Endodermal cell (in vitro differentiated cells): ENCODE measurements at regions not wholly inside any gene's neighbourhood (a gene's known extent, or its start where the extent isn't known, plus 50 kb on each side); places are given as distances from the start of the nearest gene placed in this dataset.

Source experiments
- DNase-seq: peaks from one replicate; pipeline ENCODE4 v3.0.0-alpha.2; 2017
- H3K27ac ChIP-seq: 2 replicates; pipeline ENCODE4 v1.5.1; 2013; ENCODE audit warnings: mild to moderate bottlenecking, low read depth, low read length, moderate library complexity
- H3K27me3 ChIP-seq: 2 replicates; pipeline ENCODE4 v1.6.1; 2013; ENCODE audit warnings: mild to moderate bottlenecking, low read length, moderate library complexity; ENCODE audit not compliant: insufficient read depth, control insufficient read depth, poor library complexity, severe bottlenecking
- H3K36me3 ChIP-seq: 2 replicates; pipeline ENCODE4 v1.7.0; 2013; ENCODE audit warnings: mild to moderate bottlenecking, low read length, moderate library complexity; ENCODE audit not compliant: control insufficient read depth, insufficient read depth
- H3K4me1 ChIP-seq: one replicate; pipeline ENCODE4 v1.7.0; 2013; ENCODE audit warnings: low read length; ENCODE audit not compliant: control insufficient read depth, insufficient read depth
- H3K4me3 ChIP-seq: 2 replicates; pipeline ENCODE4 v1.5.1; 2013; ENCODE audit warnings: mild to moderate bottlenecking, low read length, moderate library complexity
- H3K9ac ChIP-seq: 2 replicates; pipeline ENCODE4 v1.6.1; 2013; ENCODE audit warnings: mild to moderate bottlenecking, low read length, moderate library complexity; ENCODE audit not compliant: poor library complexity, severe bottlenecking; ENCODE audit errors: extremely low read depth
- H3K9me3 ChIP-seq: 2 replicates; pipeline ENCODE4 v1.6.1; 2013; ENCODE audit warnings: mild to moderate bottlenecking, low read length, moderate library complexity; ENCODE audit not compliant: control insufficient read depth
- H3K27ac Mint-ChIP-seq: 2 replicates; pipeline ENCODE4 v1.8.0; 2020; ENCODE audit warnings: mixed read lengths
- H3K27me3 Mint-ChIP-seq: 2 replicates; pipeline ENCODE4 v1.8.0; 2021; ENCODE audit warnings: mild to moderate bottlenecking, mixed read lengths; ENCODE audit not compliant: insufficient read depth
- H3K36me3 Mint-ChIP-seq: 2 replicates; pipeline ENCODE4 v1.8.0; 2020; ENCODE audit warnings: low read depth, mixed read lengths
- H3K4me1 Mint-ChIP-seq: 2 replicates; pipeline ENCODE4 v1.8.0; 2020; ENCODE audit warnings: mixed read lengths
- H3K4me3 Mint-ChIP-seq: 2 replicates; pipeline ENCODE4 v1.8.0; 2020; ENCODE audit warnings: mild to moderate bottlenecking, moderate library complexity, mixed read lengths
- H3K9me3 Mint-ChIP-seq: 2 replicates; pipeline ENCODE4 v1.8.0; 2020; ENCODE audit warnings: mild to moderate bottlenecking, mixed read lengths
- CTCF ChIP-seq: fragments of 200-600 bp; sonication (generic); conservative IDR thresholded peaks from 2 replicates; pipeline ENCODE4 v1.5.0; 2021; ENCODE audit warnings: antibody characterized with exemption, mild to moderate bottlenecking
- WGBS, 2 experiments: methylation state at CpG; one replicate each; pipeline versions ENCODE4 v1.1.5 to v1.1.7; 2013; ENCODE audit warnings: missing lambda C conversion rate in 2 of 2, mixed read lengths in 1 of 2; ENCODE audit not compliant: insufficient coverage in 1 of 2, insufficient read length in 1 of 2; 5-methylcytosine and 5-hydroxymethylcytosine counted together

- Mint-ChIP-seq H3K9me3 (no peaks in the 10 kb centered on the region), H3K4me1 (no peaks in the 10 kb centered on the region), H3K27me3 (peaks cover 7% of the 10 kb centered on the region), H3K4me3 (no peak overlapping the region), H3K36me3 (no peaks in the 10 kb centered on the region), H3K27ac (no peak overlapping the region)
- H3K9ac ChIP-seq, result no peak overlapping the region
- WGBS, 2 experiments, result 67 to 95% methylated on average over 1 of the region's 1 CpG
- no peak for DNase-seq
- H3K27ac ChIP-seq, result no peak overlapping the region
- no peaks in the 10 kb centered on the region for H3K9me3 ChIP-seq
- H3K36me3 ChIP-seq, result no peaks in the 10 kb centered on the region
- no peaks in the 10 kb centered on the region for H3K27me3 ChIP-seq
- no peaks in the 10 kb centered on the region for H3K4me1 ChIP-seq
- no peak for TF ChIP-seq CTCF
- H3K4me3 ChIP-seq, result no peak overlapping the region
Measured at GRCh38 chr15:81056304-81056703, 55.6 kb downstream of the TLNRD1 start.

- 80 to 83% methylated on average over 1 to 2 of the region's 2 CpGs for WGBS, 2 experiments
- H3K36me3 Mint-ChIP-seq, result no peaks in the 10 kb centered on the region
Measured at GRCh38 chr15:81060470-81060869, 59.7 kb downstream of the TLNRD1 start.

GRCh38 chr15:81060907-81061306 is 60.2 kb downstream of the TLNRD1 start:
- H3K4me3 ChIP-seq, result no peak overlapping the region
- DNase-seq, result no peak
- H3K36me3 ChIP-seq, result no peaks in the 10 kb centered on the region
- H3K27me3 Mint-ChIP-seq, result peaks cover 11% of the 10 kb centered on the region
- no peaks in the 10 kb centered on the region for H3K27me3 ChIP-seq
- H3K4me3 Mint-ChIP-seq, result no peak overlapping the region
- no peaks in the 10 kb centered on the region for H3K4me1 ChIP-seq
- no peak overlapping the region for H3K27ac Mint-ChIP-seq
- H3K27ac ChIP-seq, result no peak overlapping the region
- no peaks in the 10 kb centered on the region for H3K9me3 Mint-ChIP-seq
- no peaks in the 10 kb centered on the region for H3K36me3 Mint-ChIP-seq
- H3K9me3 ChIP-seq, result no peaks in the 10 kb centered on the region
- no peak overlapping the region for H3K9ac ChIP-seq
- 83% methylated on average over 2 of the region's 2 CpGs; no CpG with 5 or more reads in 1 of the 2 experiments for WGBS, 2 experiments
- no peak for TF ChIP-seq CTCF
- H3K4me1 Mint-ChIP-seq, result no peaks in the 10 kb centered on the region

More at GRCh38 chr15:81060470-81060869, 59.7 kb downstream of the TLNRD1 start:
- H3K27ac ChIP-seq, result no peak overlapping the region
- no peak overlapping the region for H3K4me3 ChIP-seq
- no peak for TF ChIP-seq CTCF
- Mint-ChIP-seq H3K9me3 (no peaks in the 10 kb centered on the region), H3K27me3 (peaks cover 11% of the 10 kb centered on the region), H3K4me1 (no peaks in the 10 kb centered on the region), H3K4me3 (no peak overlapping the region), H3K27ac (no peak overlapping the region)
- no peak overlapping the region for H3K9ac ChIP-seq
- H3K27me3 ChIP-seq, result no peaks in the 10 kb centered on the region
- no peaks in the 10 kb centered on the region for H3K4me1 ChIP-seq
- H3K9me3 ChIP-seq, result no peaks in the 10 kb centered on the region
- DNase-seq, result no peak
- H3K36me3 ChIP-seq, result no peaks in the 10 kb centered on the region
